Epithelial cell of esophagus (primary cell): ENCODE measurements at regions not wholly inside any gene's neighbourhood (a gene's known extent, or its start where the extent isn't known, plus 50 kb on each side); places are given as distances from the start of the nearest gene placed in this dataset.
"Not testable (repeated sequence)": the region's sequence is repeated elsewhere in the genome, so short reads cannot be mapped to it uniquely, and the experiment has no call there.

Source experiments
- DNase-seq: peaks from one replicate; pipeline ENCODE4 v3.0.0; 2010; ENCODE audit warnings: low read depth
- H3K4me3 ChIP-seq: 2 replicates; pipeline ENCODE4 v1.5.1; 2011; ENCODE audit warnings: mild to moderate bottlenecking, low read length, control low read depth
- TF ChIP-seq, protein P1 (sequence below): IDR thresholded peaks from 2 replicates; pipeline ENCODE4 v1.5.1; 2011; ENCODE audit warnings: low read depth, mild to moderate bottlenecking, low read length, control low read depth, inconsistent platforms; ENCODE audit not compliant: insufficient read depth; ENCODE audit errors: missing control alignments

DNA sequence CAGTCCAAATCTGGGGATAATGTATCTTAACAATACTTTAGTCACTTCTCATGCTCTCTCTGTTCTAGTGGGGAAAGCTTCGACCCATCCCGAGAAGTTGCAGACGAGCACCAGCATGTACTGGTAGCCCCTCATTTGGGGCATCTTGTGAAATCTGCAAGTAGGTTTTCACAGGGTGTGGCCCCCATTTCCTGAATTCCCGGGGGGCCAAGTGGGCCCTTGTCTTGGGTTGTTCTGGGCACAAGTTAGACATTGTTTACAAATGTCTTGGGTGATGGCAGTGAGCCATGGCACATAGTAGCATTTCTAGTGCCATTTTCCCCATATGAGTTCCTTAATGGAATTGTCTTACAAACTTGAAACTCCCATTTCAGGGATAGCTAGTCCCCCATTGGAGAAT, 216.7 kb upstream of the KCND2 start:
- no peak overlapping the region for H3K4me3 ChIP-seq
- TF ChIP-seq, protein P1, sequence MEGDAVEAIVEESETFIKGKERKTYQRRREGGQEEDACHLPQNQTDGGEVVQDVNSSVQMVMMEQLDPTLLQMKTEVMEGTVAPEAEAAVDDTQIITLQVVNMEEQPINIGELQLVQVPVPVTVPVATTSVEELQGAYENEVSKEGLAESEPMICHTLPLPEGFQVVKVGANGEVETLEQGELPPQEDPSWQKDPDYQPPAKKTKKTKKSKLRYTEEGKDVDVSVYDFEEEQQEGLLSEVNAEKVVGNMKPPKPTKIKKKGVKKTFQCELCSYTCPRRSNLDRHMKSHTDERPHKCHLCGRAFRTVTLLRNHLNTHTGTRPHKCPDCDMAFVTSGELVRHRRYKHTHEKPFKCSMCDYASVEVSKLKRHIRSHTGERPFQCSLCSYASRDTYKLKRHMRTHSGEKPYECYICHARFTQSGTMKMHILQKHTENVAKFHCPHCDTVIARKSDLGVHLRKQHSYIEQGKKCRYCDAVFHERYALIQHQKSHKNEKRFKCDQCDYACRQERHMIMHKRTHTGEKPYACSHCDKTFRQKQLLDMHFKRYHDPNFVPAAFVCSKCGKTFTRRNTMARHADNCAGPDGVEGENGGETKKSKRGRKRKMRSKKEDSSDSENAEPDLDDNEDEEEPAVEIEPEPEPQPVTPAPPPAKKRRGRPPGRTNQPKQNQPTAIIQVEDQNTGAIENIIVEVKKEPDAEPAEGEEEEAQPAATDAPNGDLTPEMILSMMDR: no peak
- no peak for DNase-seq

DNA sequence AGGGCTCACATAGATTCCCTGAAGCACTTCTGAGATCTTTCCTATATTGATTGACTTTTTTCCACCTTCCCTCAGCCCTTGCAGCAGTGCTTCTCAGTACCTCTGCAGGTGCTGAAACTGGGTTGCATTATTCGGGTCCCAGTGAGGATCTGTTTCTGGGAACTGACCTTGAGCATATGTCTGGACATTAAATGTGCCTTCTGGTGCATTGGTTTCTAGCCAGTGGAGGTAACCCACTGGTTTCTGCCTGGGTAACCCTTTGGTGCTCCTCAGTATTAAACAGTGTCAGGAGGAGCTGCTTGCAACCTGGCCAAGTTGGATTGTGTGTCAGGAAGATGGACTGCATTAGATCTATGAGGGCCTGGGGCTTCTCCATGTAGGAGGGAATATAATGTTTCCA, 213.3 kb upstream of the KCND2 start:
- no peak overlapping the region for H3K4me3 ChIP-seq
- DNase-seq: no peak
- TF ChIP-seq, protein P1: no peak

DNA sequence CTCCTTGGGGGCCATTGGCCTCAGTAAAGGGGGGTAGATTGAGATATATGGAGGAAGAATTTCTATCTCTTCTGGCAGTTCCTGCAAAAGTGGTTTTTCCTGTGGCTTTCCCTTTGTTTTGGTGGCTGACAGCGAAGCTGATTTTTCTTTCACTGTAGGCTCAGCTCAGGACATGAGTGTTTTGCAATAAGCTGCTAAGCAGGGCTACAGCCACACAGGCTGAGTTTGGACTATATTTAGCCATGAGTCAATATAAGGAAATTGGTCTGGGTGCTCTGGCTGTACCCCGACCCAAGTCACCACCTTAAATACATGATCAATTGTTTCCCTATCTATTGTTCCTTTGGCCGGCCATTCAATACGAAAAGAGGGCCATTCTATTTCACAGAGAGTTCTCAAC, 212.7 kb upstream of the KCND2 start:
- H3K4me3 ChIP-seq: no peak overlapping the region
- peak; percentile 67 for DNase-seq
- TF ChIP-seq, protein P1: no peak

DNA sequence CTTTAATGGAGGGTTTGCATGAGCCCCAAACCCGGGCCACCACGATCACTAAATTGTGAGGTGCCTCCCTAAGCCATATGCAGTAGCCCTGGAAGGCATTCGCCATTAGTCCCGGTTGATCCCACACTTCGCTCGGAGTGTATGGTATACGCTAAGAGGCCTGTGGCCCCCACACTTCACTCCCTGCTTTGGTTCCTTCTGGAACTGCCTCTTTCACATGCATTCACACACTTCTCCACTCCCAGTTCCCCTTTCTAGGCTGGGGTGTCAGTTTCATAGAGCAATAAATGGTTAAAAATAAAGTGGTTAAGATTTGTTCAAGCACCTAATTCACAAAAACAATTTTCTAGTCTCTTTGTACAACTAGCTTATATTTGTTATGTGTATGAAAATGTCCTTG, 212.1 kb upstream of the KCND2 start:
- TF ChIP-seq, protein P1: no peak
- no peak for DNase-seq
- H3K4me3 ChIP-seq: no peak overlapping the region

DNA sequence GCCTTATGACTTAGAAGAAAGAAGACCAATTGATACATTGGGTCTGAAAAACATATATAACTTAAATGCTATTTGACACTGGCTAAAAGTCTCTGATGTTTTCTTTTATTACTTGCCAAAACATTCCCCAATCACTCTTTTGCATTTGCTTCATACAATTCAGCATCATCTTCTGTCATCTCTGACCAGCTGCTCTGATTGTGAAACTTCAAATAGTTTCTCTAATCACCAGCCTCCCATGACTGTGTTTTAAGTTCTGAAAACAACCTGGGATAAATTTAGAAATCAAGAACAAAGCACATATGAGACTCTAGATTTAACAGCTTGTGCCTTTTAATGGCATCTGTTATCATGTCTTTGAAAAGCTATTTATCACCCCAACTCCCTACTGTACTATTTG, 208.4 kb upstream of the KCND2 start:
- peak; percentile 71 for DNase-seq
- TF ChIP-seq, protein P1: no peak

DNA sequence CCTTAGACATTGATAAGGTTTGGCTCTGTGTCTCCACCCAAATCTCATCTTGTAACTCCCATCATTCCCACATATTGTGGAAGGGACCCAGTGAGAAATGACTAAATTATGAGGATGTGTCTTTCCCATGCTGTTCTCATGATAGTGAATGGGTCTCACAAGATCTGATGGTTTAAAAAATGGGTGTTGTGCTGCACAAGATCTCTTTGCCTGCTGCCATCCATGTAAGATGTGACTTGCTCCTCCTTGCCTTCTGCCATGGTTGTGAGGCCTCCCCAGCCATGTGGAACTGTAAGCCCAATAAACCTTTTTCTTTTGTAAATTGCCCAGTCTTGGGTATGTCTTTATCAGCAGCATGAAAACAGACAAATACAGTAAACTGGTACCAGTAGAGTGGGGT, 206.1 kb upstream of the KCND2 start:
- H3K4me3 ChIP-seq, DNase-seq: not testable (repeated sequence)

More for the DNA sequence above, 208.4 kb upstream of the KCND2 start:
- no peak overlapping the region for H3K4me3 ChIP-seq

DNA sequence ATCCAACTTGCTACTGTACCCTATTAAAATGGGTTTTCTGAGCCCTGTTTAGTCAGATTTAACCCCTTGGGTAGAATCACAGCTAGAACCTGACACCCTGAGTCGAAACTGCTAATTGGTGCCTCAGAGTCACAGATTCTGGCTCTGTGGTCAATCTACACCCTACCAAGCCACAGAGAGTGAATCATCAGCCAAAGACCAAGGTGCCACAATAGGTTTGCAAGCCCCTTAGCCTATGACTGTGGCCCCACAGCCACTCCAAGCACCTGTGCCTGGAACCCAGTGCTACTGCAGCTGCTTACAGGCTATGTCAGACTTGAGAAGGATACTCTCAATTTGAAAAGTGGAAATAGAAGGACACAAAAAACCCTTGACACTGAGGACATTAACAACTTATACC, 202.8 kb upstream of the KCND2 start:
- no peak overlapping the region for H3K4me3 ChIP-seq
- no peak for DNase-seq
- TF ChIP-seq, protein P1: no peak

DNA sequence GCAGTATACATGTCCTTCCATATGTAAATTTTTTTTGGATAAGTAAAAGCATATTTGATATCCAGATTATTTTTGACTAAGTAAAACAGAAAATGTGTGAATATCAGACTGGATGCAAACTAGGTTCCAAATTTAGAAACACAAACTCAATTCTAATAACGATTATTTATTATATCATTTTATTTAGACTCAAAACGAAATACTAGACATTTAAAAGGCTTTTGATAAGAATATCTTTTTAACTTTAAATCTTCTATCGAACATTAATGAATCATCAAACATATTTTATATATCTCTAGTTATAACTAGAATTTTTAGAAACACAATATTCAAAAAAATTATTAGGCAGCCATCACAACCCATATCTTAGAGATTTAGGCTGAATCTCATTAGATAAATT, 195.2 kb upstream of the KCND2 start:
- TF ChIP-seq, protein P1: no peak
- no peak for DNase-seq

More for the DNA sequence above, 195.2 kb upstream of the KCND2 start:
- H3K4me3 ChIP-seq: no peak overlapping the region
